PC-9 (cell line): ENCODE measurements at regions not wholly inside any gene's neighbourhood (a gene's known extent, or its start where the extent isn't known, plus 50 kb on each side); places are given as distances from the start of the nearest gene placed in this dataset.
A peak's percentile ranks its signal among the peaks of the same experiment; 100 is the strongest.

Experiments
- BruUV-seq: library from RNA; stranded (reverse); fragments of 400-500 nt; replicated peaks from 2 replicates; lab custom pipeline; 2021; lab: Mats Ljungman, UMichigan
- CTCF ChIA-PET: fragments of 300-600 bp; sonication (Branson Sonifier 250); formaldehyde crosslinking; loops from one replicate; lab custom pipeline; 2022; ENCODE audit warnings: antibody characterized with exemption; lab: Charles Lee
- POLR2A ChIA-PET: fragments of 300-600 bp; sonication (Branson Sonifier 250); formaldehyde crosslinking; loops from one replicate; lab custom pipeline; 2022; ENCODE audit warnings: antibody characterized with exemption; ENCODE audit not compliant: unreplicated experiment; lab: Charles Lee
- DNase-seq, 2 experiments: peaks; one replicate each; pipeline versions ENCODE4 v3.0.0 to v3.0.0-alpha.2; 2015 to 2022; ENCODE audit warnings: mixed read lengths in 1 of 2
- H2AFZ ChIP-seq: fragments of 200-600 bp; sonication (generic); 2 replicates; pipeline ENCODE4 v1.8.1; 2017; ENCODE audit warnings: antibody characterized with exemption
- H3F3A ChIP-seq: fragments of 200-600 bp; sonication (generic); 2 replicates; pipeline ENCODE4 v1.8.1; 2017; ENCODE audit warnings: antibody characterized with exemption, mild to moderate bottlenecking, low read depth; ENCODE audit not compliant: insufficient read depth
- H3K27ac ChIP-seq: fragments of 200-600 bp; sonication (generic); 2 replicates; pipeline ENCODE4 v1.6.1; 2016; ENCODE audit warnings: mixed run types
- H3K27me3 ChIP-seq: fragments of 200-600 bp; sonication (generic); 2 replicates; pipeline ENCODE4 v1.6.1; 2016; ENCODE audit warnings: low read depth, mixed run types; ENCODE audit not compliant: insufficient read depth
- H3K36me3 ChIP-seq: fragments of 200-600 bp; sonication (generic); 2 replicates; pipeline ENCODE4 v1.6.1; 2016; ENCODE audit warnings: low read depth, mixed run types
- H3K4me1 ChIP-seq: fragments of 200-600 bp; sonication (generic); replicated peaks from 2 replicates; pipeline ENCODE4 v1.6.1; 2016; ENCODE audit warnings: mixed run types; ENCODE audit not compliant: insufficient read depth
- H3K4me2 ChIP-seq: fragments of 200-600 bp; sonication (generic); 2 replicates; pipeline ENCODE4 v1.6.1; 2017; ENCODE audit warnings: mixed run types
- H3K4me3 ChIP-seq: fragments of 200-600 bp; sonication (generic); 2 replicates; pipeline ENCODE4 v1.6.1; 2016; ENCODE audit warnings: mixed run types
- H3K79me2 ChIP-seq: fragments of 200-600 bp; sonication (generic); 2 replicates; pipeline ENCODE4 v1.6.1; 2017; ENCODE audit warnings: low read depth, mixed run types
- H3K9me2 ChIP-seq: fragments of 200-600 bp; sonication (generic); 2 replicates; pipeline ENCODE4 v1.8.1; 2017; ENCODE audit warnings: mild to moderate bottlenecking; ENCODE audit not compliant: insufficient read depth
- H3K9me3 ChIP-seq: fragments of 200-600 bp; sonication (generic); 2 replicates; pipeline ENCODE4 v1.8.1; 2016; ENCODE audit warnings: low read depth; ENCODE audit not compliant: insufficient read depth
- H4K20me1 ChIP-seq: fragments of 200-600 bp; sonication (generic); 2 replicates; pipeline ENCODE4 v1.8.1; 2017; ENCODE audit not compliant: insufficient read depth
- CTCF ChIP-seq: fragments of 200-600 bp; sonication (generic); conservative IDR thresholded peaks from 2 replicates; pipeline ENCODE4 v1.6.1; 2017; ENCODE audit warnings: mixed run types, antibody characterized with exemption, mild to moderate bottlenecking, moderate library complexity
- EZH2 ChIP-seq: fragments of 200-600 bp; sonication (generic); IDR thresholded peaks from 2 replicates; pipeline ENCODE4 v1.8.0; 2017; ENCODE audit warnings: antibody characterized with exemption, low read depth
- intact Hi-C: fragments of 100-400 bp; cut with micrococcal nuclease; formaldehyde crosslinking; loops from one replicate; pipeline ENCODE4 v1.10.0; 2022; ENCODE audit not compliant: unreplicated experiment

DNA sequence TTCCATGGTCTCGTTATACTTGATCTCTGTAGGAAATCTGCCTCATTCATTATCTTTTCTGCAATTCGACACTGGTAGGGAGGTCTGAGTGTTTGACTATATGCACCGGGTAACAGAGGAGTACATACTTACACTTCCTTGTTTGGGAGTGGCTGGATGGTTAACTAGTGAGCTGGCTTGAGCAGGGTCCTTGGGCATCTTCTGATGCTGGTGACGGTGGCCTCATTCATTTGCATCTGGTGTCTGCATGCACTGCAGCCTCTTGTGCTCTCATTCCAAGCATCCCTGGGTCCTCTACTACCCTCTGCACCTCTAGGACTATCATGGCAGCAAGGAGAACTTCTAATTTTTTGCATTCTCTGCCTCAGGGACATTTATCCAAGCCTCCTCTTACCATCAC lies 100.0 kb upstream of the TCF4 start:
- TF ChIP-seq EZH2: no peak
- TF ChIP-seq CTCF: no peak
- no peak overlapping the region for H2AFZ ChIP-seq
- H4K20me1 ChIP-seq: no peaks in the 10 kb centered on the region
- BruUV-seq: no TSS peak
- no peaks in the 10 kb centered on the region for H3F3A ChIP-seq
- ChIA-PET POLR2A (no interaction called here), CTCF (no interaction called here)
- no peaks in the 10 kb centered on the region for H3K79me2 ChIP-seq
- no peak overlapping the region for H3K4me2 ChIP-seq
- no peaks in the 10 kb centered on the region for H3K9me2 ChIP-seq
- no peak overlapping the region for H3K27ac ChIP-seq
- peak in 1 of 2 experiments; percentile 44 for DNase-seq
- H3K36me3 ChIP-seq: no peaks in the 10 kb centered on the region
- H3K27me3 ChIP-seq: no peaks in the 10 kb centered on the region
- intact Hi-C loops: no loop called here
- no peaks in the 10 kb centered on the region for H3K9me3 ChIP-seq
- no peaks in the 10 kb centered on the region for H3K4me1 ChIP-seq
- no peak overlapping the region for H3K4me3 ChIP-seq

- CTCF ChIA-PET: no interaction called here
- TF ChIP-seq EZH2: no peak
- no peak for TF ChIP-seq CTCF
- no peaks in the 10 kb centered on the region for H3K9me2 ChIP-seq
- no peak overlapping the region for H3K4me2 ChIP-seq
- no peak overlapping the region for H3K27ac ChIP-seq
- no peaks in the 10 kb centered on the region for H3K4me1 ChIP-seq
- H3K79me2 ChIP-seq: no peaks in the 10 kb centered on the region
- no peak for DNase-seq
- no peaks in the 10 kb centered on the region for H4K20me1 ChIP-seq
- intact Hi-C loops: no loop called here
- H3K4me3 ChIP-seq: no peak overlapping the region
- POLR2A ChIA-PET: no interaction called here
- no peaks in the 10 kb centered on the region for H3F3A ChIP-seq
- H2AFZ ChIP-seq: no peak overlapping the region
- no TSS peak for BruUV-seq
- H3K27me3 ChIP-seq: no peaks in the 10 kb centered on the region
- H3K36me3 ChIP-seq: no peaks in the 10 kb centered on the region
- no peaks in the 10 kb centered on the region for H3K9me3 ChIP-seq
Measured at GRCh38 chr18:55687106-55687505, 99.1 kb upstream of the TCF4 start.

DNA sequence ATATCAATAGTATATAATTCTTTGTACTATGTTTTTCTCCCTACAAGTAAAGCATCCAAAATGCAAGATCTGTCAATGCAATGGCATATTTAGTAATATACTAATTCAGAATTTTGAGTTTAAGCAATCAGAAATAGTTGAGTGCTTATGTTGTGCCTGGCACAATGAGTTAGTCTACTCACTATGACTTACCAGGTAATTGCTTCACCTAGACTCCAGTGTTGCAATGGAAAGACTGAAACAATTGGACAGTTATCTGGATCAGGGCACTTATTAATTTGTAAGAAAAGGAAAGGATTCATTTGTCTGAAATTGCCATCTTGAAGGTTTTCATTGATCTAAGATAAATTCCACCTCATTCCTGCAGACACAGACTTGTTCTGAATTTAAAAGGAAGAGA lies 97.6 kb upstream of the TCF4 start:
- H3K9me3 ChIP-seq: no peaks in the 10 kb centered on the region
- BruUV-seq: no TSS peak
- H3K27me3 ChIP-seq: no peaks in the 10 kb centered on the region
- no peaks in the 10 kb centered on the region for H3K9me2 ChIP-seq
- intact Hi-C loops: no loop called here
- ChIA-PET POLR2A (no interaction called here), CTCF (no interaction called here)
- H3K79me2 ChIP-seq: no peaks in the 10 kb centered on the region
- no peak overlapping the region for H3K4me3 ChIP-seq
- no peaks in the 10 kb centered on the region for H4K20me1 ChIP-seq
- TF ChIP-seq EZH2 (no peak), CTCF (no peak)
- H3K4me1 ChIP-seq: no peaks in the 10 kb centered on the region
- no peak for DNase-seq
- no peaks in the 10 kb centered on the region for H3F3A ChIP-seq
- H3K36me3 ChIP-seq: no peaks in the 10 kb centered on the region
- H3K27ac ChIP-seq: no peak overlapping the region
- H2AFZ ChIP-seq: no peak overlapping the region
- no peak overlapping the region for H3K4me2 ChIP-seq
